K562 (cell line): ENCODE measurements at regions not wholly inside any gene's neighbourhood (a gene's known extent, or its start where the extent isn't known, plus 50 kb on each side); places are given as distances from the start of the nearest gene placed in this dataset.

Experiments used
- ATAC-seq: fragments of 200-7000 bp; cut with Tn5 transposase; 3 replicates; pipeline ENCODE4 v1.9.1; 2020; ENCODE audit warnings: moderate library complexity
- BruUV-seq: library from RNA; stranded (reverse); fragments of 400-500 nt; replicated peaks from 2 replicates; lab custom pipeline; 2021; lab: Mats Ljungman, UMichigan
- CTCF ChIA-PET: fragments of 300-600 bp; formaldehyde crosslinking; extraction: SDS; loops from one replicate; lab custom pipeline; 2021; ENCODE audit warnings: low intra/inter-chr PET ratio; lab: Yijun Ruan, JAX
- POLR2A ChIA-PET: fragments of 300-600, 350-650 bp; sonication (Branson Sonifier 250); formaldehyde crosslinking; extraction: SDS; loops from one replicate; lab custom pipeline; 2021; ENCODE audit warnings: antibody characterized with exemption, inconsistent platforms; lab: Yijun Ruan, JAX
- DNase-seq, 4 experiments: peaks; one replicate each; pipeline versions ENCODE4 v3.0.0 to v3.0.0-alpha.2; 2011 to 2018; ENCODE audit warnings: low spot score in 3 of 4, mixed read lengths in 3 of 4; ENCODE audit errors: extremely low read depth in 1 of 4
- FAIRE-seq: peaks from 2 replicates; lab custom pipeline; 2011; peaks lifted over from hg19 to GRCh38; lab: Jason Lieb, UNC
- H2AFZ ChIP-seq: 2 replicates; pipeline ENCODE4 v1.6.0; 2011; ENCODE audit warnings: low read depth, low read length, control low read depth, inconsistent platforms
- H3K27ac ChIP-seq: fragments of 200-600 bp; 3 replicates; pipeline ENCODE4 v1.8.0; 2011; ENCODE audit warnings: low read depth, mild to moderate bottlenecking, control low read depth, inconsistent platforms, low read length, moderate library complexity, mixed read lengths; ENCODE audit errors: extremely low read depth
- H3K27me3 ChIP-seq, 2 experiments: fragments of 300-600 bp in 1 of 2; 2 replicates in 1 of 2; 3 replicates in 1 of 2; pipeline versions ENCODE4 v1.6.0 to v1.8.0; 2011; ENCODE audit warnings: inconsistent platforms in 2 of 2, low read length in 2 of 2, mild to moderate bottlenecking in 1 of 2, mixed read lengths in 1 of 2, moderate library complexity in 1 of 2; ENCODE audit not compliant: control insufficient read depth in 2 of 2, insufficient read depth in 2 of 2
- H3K36me3 ChIP-seq: fragments of 300-600 bp; 3 replicates; pipeline ENCODE4 v1.8.0; 2011; ENCODE audit warnings: mild to moderate bottlenecking, low read length, inconsistent platforms; ENCODE audit not compliant: control insufficient read depth, insufficient read depth
- H3K4me1 ChIP-seq, 2 experiments: fragments of 200-600 bp in 1 of 2; replicated peaks in 1 of 2; 2 replicates in 1 of 2; 3 replicates in 1 of 2; pipeline versions ENCODE4 v1.5.1 to v1.8.0; 2011; ENCODE audit warnings: inconsistent platforms in 2 of 2, low read length in 2 of 2, mild to moderate bottlenecking in 1 of 2, mixed read lengths in 1 of 2, moderate library complexity in 1 of 2; ENCODE audit not compliant: control insufficient read depth in 2 of 2, insufficient read depth in 2 of 2
- H3K4me2 ChIP-seq: 2 replicates; pipeline ENCODE4 v1.6.1; 2011; ENCODE audit warnings: low read length, control low read depth, inconsistent platforms, mixed read lengths; ENCODE audit not compliant: insufficient read depth
- H3K4me3 ChIP-seq: fragments of 200-600 bp; sonication (generic), shearing (Covaris generic); 2 replicates; pipeline ENCODE4 v1.5.1; 2016; ENCODE audit warnings: control low read depth, inconsistent platforms
- H3K79me2 ChIP-seq: fragments of 200-600 bp; 3 replicates; pipeline ENCODE4 v1.8.0; 2011; ENCODE audit warnings: low read length, inconsistent platforms; ENCODE audit not compliant: control insufficient read depth, insufficient read depth
- H3K9ac ChIP-seq, 2 experiments: 2 replicates each; pipeline versions ENCODE4 v1.6.0 to v1.6.1; 2011; ENCODE audit warnings: low read depth in 2 of 2, low read length in 2 of 2, control low read depth in 1 of 2, inconsistent platforms in 1 of 2, mild to moderate bottlenecking in 1 of 2, mixed read lengths in 1 of 2; ENCODE audit not compliant: insufficient read depth in 1 of 2
- H3K9me1 ChIP-seq: one replicate; pipeline ENCODE4 v1.6.0; 2011; ENCODE audit warnings: inconsistent platforms, mild to moderate bottlenecking, low read length, moderate library complexity; ENCODE audit not compliant: control insufficient read depth, insufficient read depth
- H3K9me3 ChIP-seq: replicated peaks from 2 replicates; pipeline ENCODE4 v1.5.1; 2011; ENCODE audit warnings: low read depth, low read length, inconsistent platforms; ENCODE audit not compliant: control insufficient read depth, insufficient read depth
- H4K20me1 ChIP-seq: replicated peaks from 2 replicates; pipeline ENCODE4 v1.6.1; 2011; ENCODE audit warnings: low read length, inconsistent platforms, mixed read lengths; ENCODE audit not compliant: control insufficient read depth, insufficient read depth
- CEBPZ ChIP-seq: fragments of 150-350 bp; IDR thresholded peaks from 2 replicates; pipeline ENCODE4 v1.6.1; 2014; ENCODE audit warnings: low read depth, mild to moderate bottlenecking, low read length, borderline replicate concordance
- RAD51 ChIP-seq: fragments of 450-650 bp; IDR thresholded peaks from 2 replicates; pipeline ENCODE4 v1.7.1; 2016; ENCODE audit warnings: low read depth, mild to moderate bottlenecking, borderline replicate concordance
- ZNF280B ChIP-seq: fragments of 250-450 bp; sonication (Bioruptor Pico); IDR thresholded peaks from 2 replicates; pipeline ENCODE4 v1.5.1; 2021; ENCODE audit warnings: mild to moderate bottlenecking
- WGBS: fragments of 100-300 bp; shearing (Covaris generic); methylation state at CpG from one replicate; pipeline ENCODE4 v1.1.6; 2016; ENCODE audit warnings: low coverage, mixed read lengths; ENCODE audit not compliant: insufficient coverage; ENCODE audit errors: missing lambda C conversion rate; 5-methylcytosine and 5-hydroxymethylcytosine counted together
- in situ Hi-C: fragments of 300-500 bp; cut with MboI; formaldehyde crosslinking; loops from 4 replicates; pipeline ENCODE4 v1.15.0; 2018; ENCODE audit warnings: inconsistent platforms, mixed read lengths
- intact Hi-C: fragments of 100-400 bp; cut with micrococcal nuclease; formaldehyde crosslinking; loops from 2 replicates; pipeline ENCODE4 v1.14.2; 2022

GRCh38 chr2:41691561-41691960, 356.3 kb upstream of the PKDCC start:
- no peak for TF ChIP-seq CEBPZ
- TF ChIP-seq ZNF280B (CRISPR knock-in tag), result no peak
- no peak for TF ChIP-seq RAD51
- DNase-seq (no peak), ATAC-seq (no peak), FAIRE-seq (no peak)
- ChIA-PET CTCF (no interaction called here), POLR2A (no interaction called here)
- H3K4me1 ChIP-seq, result no peaks in the 10 kb centered on the region
- H3K27me3 ChIP-seq, result no peaks in the 10 kb centered on the region
- in situ Hi-C loops, result no loop called here
- H3K27ac ChIP-seq, result no peak overlapping the region
- no peaks in the 10 kb centered on the region for H3K79me2 ChIP-seq
- H2AFZ ChIP-seq, result no peak overlapping the region
- WGBS, result 0% methylated on average over 1 of the region's 1 CpG
- no peaks in the 10 kb centered on the region for H3K9me1 ChIP-seq
- H4K20me1 ChIP-seq, result no peaks in the 10 kb centered on the region
- no peak overlapping the region for H3K4me3 ChIP-seq
- H3K4me2 ChIP-seq, result no peak overlapping the region
- no TSS peak for BruUV-seq
- H3K9ac ChIP-seq, result no peak overlapping the region
- intact Hi-C loops, result no loop called here
- no peaks in the 10 kb centered on the region for H3K36me3 ChIP-seq
- H3K9me3 ChIP-seq, result no peaks in the 10 kb centered on the region
